HEK293 (cell line): ENCODE measurements at regions not wholly inside any gene's neighbourhood (a gene's known extent, or its start where the extent isn't known, plus 50 kb on each side); places are given as distances from the start of the nearest gene placed in this dataset.

Experiments used
- CTCF ChIP-seq: fragments of 450-650 bp; formaldehyde crosslinking; IDR thresholded peaks from 2 replicates; pipeline ENCODE4 v1.5.1; 2016; ENCODE audit warnings: missing biosample characterization, missing genetic modification characterization
- GLI2 ChIP-seq: fragments of 450-650 bp; formaldehyde crosslinking; IDR thresholded peaks from 2 replicates; pipeline ENCODE4; 2017; ENCODE audit warnings: missing biosample characterization, missing genetic modification characterization, low read depth, borderline replicate concordance
- SP3 ChIP-seq: fragments of 450-650 bp; formaldehyde crosslinking; IDR thresholded peaks from 2 replicates; pipeline ENCODE4 v1.5.1; 2016; ENCODE audit warnings: missing biosample characterization, missing genetic modification characterization
- ZBTB17 ChIP-seq: fragments of 450-650 bp; formaldehyde crosslinking; IDR thresholded peaks from 2 replicates; pipeline ENCODE4 v1.5.1; 2016; ENCODE audit warnings: missing biosample characterization, missing genetic modification characterization
- ZNF114 ChIP-seq: fragments of 450-650 bp; formaldehyde crosslinking; IDR thresholded peaks from 2 replicates; pipeline ENCODE4 v1.5.0; 2017; ENCODE audit warnings: missing biosample characterization, missing genetic modification characterization
- ZNF146 ChIP-seq: fragments of 450-650 bp; formaldehyde crosslinking; IDR thresholded peaks from 2 replicates; pipeline ENCODE4 v1.5.1; 2016; ENCODE audit warnings: missing biosample characterization, missing genetic modification characterization
- ZNF24 ChIP-seq: fragments of 450-650 bp; formaldehyde crosslinking; IDR thresholded peaks from 2 replicates; pipeline ENCODE4 v1.5.1; 2016; ENCODE audit warnings: missing biosample characterization, missing genetic modification characterization
- ZNF350 ChIP-seq: fragments of 450-650 bp; formaldehyde crosslinking; IDR thresholded peaks from 2 replicates; pipeline ENCODE4 v1.5.0; 2017; ENCODE audit warnings: missing biosample characterization, mild to moderate bottlenecking, missing genetic modification characterization
- ZNF692 ChIP-seq: fragments of 450-650 bp; formaldehyde crosslinking; IDR thresholded peaks from 2 replicates; pipeline ENCODE4 v1.5.1; 2016; ENCODE audit warnings: missing biosample characterization, missing genetic modification characterization
- ZNF837 ChIP-seq: fragments of 450-650 bp; formaldehyde crosslinking; IDR thresholded peaks from 2 replicates; pipeline ENCODE4 v1.5.1; 2016; ENCODE audit warnings: missing biosample characterization, missing genetic modification characterization
- TF ChIP-seq, protein P1 (sequence below): fragments of 450-650 bp; formaldehyde crosslinking; IDR thresholded peaks from 2 replicates; pipeline ENCODE4 v1.5.1; 2017; ENCODE audit warnings: missing biosample characterization, mild to moderate bottlenecking, missing genetic modification characterization, moderate library complexity

DNA sequence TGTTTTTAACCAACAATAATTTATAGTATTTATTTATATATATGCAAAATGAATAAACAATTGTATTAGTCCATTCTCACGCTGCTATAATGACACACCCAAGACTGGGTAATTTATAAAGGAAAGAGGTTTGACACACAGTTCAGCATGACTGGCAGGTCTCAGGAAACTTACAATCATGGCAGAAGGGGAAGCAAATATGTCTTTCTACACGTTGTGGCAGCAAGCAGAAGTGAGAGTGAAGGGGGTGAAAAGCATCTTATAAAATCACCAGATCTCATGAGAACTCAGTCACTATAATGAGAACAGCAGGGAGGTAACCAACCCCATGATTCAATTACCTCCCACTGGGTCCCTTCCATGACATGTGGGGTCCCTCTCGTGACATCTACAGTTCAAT, 162.8 kb upstream of the SLITRK3 start:
- no peak for TF ChIP-seq CTCF (tag by site-specific recombination)
- TF ChIP-seq, protein P1, sequence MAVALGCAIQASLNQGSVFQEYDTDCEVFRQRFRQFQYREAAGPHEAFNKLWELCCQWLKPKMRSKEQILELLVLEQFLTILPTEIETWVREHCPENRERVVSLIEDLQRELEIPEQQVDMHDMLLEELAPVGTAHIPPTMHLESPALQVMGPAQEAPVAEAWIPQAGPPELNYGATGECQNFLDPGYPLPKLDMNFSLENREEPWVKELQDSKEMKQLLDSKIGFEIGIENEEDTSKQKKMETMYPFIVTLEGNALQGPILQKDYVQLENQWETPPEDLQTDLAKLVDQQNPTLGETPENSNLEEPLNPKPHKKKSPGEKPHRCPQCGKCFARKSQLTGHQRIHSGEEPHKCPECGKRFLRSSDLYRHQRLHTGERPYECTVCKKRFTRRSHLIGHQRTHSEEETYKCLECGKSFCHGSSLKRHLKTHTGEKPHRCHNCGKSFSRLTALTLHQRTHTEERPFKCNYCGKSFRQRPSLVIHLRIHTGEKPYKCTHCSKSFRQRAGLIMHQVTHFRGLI (tag by site-specific recombination) = no peak
- TF ChIP-seq GLI2 (tag by site-specific recombination) = no peak
- TF ChIP-seq ZBTB17 (tag by site-specific recombination) = no peak
- TF ChIP-seq ZNF692 = no peak
- TF ChIP-seq ZNF114 (tag by site-specific recombination) = no peak
- no peak for TF ChIP-seq ZNF146 (tag by site-specific recombination)
- TF ChIP-seq SP3 (tag by site-specific recombination) = no peak
- TF ChIP-seq ZNF24 (tag by site-specific recombination) = no peak
- TF ChIP-seq ZNF350 (tag by site-specific recombination) = no peak
- TF ChIP-seq ZNF837 (tag by site-specific recombination) = no peak
